ENCODE measurements at regions not wholly inside any gene's neighbourhood (a gene's known extent, or its start where the extent isn't known, plus 50 kb on each side); places are given as distances from the start of the nearest gene placed in this dataset.
A peak's percentile ranks its signal among the peaks of the same experiment; 100 is the strongest.
"Not testable (repeated sequence)": the region's sequence is repeated elsewhere in the genome, so short reads cannot be mapped to it uniquely, and the experiment has no call there.

DNA sequence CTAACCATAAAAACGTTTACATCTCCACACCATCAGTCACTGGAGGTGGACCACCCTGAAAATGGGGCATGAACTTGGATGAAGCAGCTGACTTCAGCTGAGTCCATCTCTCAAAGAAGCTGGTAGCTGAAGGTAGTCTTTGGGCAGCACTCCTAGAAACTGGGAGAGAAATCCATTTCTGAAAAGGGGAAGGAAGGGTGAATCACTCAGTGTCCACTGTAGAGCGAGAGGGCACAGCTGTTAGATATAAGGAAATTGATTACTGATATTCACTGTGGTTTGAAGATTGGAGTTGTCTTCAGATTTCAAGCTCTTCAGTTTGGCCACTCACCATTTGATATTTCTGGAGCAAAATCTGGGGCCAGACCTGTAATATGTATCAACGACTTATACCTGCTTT is 499.0 kb upstream of the UBE2E2 start:
- no peak overlapping the region for H3K4me3 ChIP-seq (ENCODE audit: low read length in 2 of 2)
- no peak overlapping the region for H2BK15ac ChIP-seq (ENCODE audit: low read length)
- H2BK120ac ChIP-seq (ENCODE audit: low read depth, low read length) = no peak overlapping the region
- H4K8ac ChIP-seq (ENCODE audit: low read depth, low read length) = no peak overlapping the region
- no peak overlapping the region for H3K14ac ChIP-seq (ENCODE audit: low read length)
- H2AK5ac ChIP-seq (ENCODE audit: low read depth, low read length) = no peak overlapping the region
- no peak overlapping the region for H3K27ac ChIP-seq (replicated peaks; ENCODE audit: low read length)
- H3K23ac ChIP-seq (ENCODE audit: low read depth, low read length, poor library complexity) = no peak overlapping the region
- H3K36me3 ChIP-seq (replicated peaks in 1 of 2; ENCODE audit: control insufficient read depth in 2 of 2, insufficient read depth in 2 of 2, low read length in 2 of 2) = no peaks in the 10 kb centered on the region
- no peak overlapping the region for H3K4me2 ChIP-seq (ENCODE audit: insufficient read depth, low read length, poor library complexity, severe bottlenecking)
- WGBS, 2 donors (ENCODE audit: extremely low coverage in 2 of 2, insufficient read length in 2 of 2, insufficient replicate concordance in 1 of 2) = no CpG with 5 or more reads among the region's 3 CpGs
- no peaks in the 10 kb centered on the region for H3K27me3 ChIP-seq (ENCODE audit: control insufficient read depth in 3 of 3, insufficient read depth in 3 of 3, low read depth in 1 of 3, low read length in 3 of 3)
- H3K79me1 ChIP-seq (ENCODE audit: low read depth, low read length) = no peaks in the 10 kb centered on the region
- no peak overlapping the region for H2BK12ac ChIP-seq (ENCODE audit: low read length)
- no peak for DNase-seq (ENCODE audit: low spot score)
- H3K18ac ChIP-seq (ENCODE audit: low read length) = no peak overlapping the region
- H4K91ac ChIP-seq (ENCODE audit: low read depth, low read length, poor library complexity) = no peak overlapping the region
- no peak overlapping the region for H2BK5ac ChIP-seq (ENCODE audit: low read length)
- H3K4me1 ChIP-seq (ENCODE audit: control insufficient read depth in 2 of 2, insufficient read depth in 1 of 2, low read depth in 1 of 2, low read length in 2 of 2) = no peaks in the 10 kb centered on the region
- H3K9me3 ChIP-seq (replicated peaks in 1 of 2; ENCODE audit: control insufficient read depth in 2 of 2, insufficient read depth in 1 of 2, low read depth in 1 of 2, low read length in 2 of 2) = peaks cover 0 to 4% of the 10 kb centered on the region in 2 donors
- no peak overlapping the region for H3K9ac ChIP-seq (ENCODE audit: low read depth, low read length, poor library complexity)
- no peak overlapping the region for H3K4ac ChIP-seq (ENCODE audit: low read length)
- H2AFZ ChIP-seq (ENCODE audit: low read length) = no peak overlapping the region

DNA sequence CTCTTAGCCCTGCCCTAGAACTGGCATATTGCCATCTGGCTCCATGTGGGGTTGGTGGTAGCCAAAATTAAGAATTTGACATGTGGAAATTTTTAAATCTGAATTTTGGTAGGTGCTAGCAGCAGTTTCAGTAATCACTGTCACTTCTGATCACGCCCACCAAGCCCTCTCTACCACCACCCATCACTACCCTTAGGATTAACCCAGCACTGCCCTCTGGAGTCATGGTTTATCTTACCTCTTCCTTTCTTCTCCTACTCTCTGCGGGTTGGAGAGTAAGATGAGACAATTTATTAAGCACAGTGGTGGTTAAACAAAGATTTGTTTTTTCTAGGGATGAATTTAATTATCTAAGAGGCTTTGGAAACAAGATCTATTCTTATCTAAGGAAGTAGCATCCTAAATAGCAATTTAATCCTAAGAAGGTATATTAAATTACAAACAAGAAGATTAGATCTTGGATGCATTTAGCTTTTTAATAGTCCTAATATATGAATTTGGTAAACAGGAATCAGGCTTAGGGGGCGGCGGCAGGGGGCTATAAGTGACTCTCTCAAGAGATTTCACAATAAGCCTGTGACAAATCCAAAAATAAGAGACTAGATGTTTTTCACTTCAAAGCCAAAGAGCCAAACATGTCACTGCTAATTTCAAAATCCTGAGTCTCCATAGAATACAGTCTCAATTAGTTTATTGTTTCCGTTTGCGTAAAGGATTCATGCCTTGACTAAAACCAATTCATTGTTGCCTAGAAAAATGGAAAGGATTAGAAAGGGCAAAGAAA is 498.4 kb upstream of the UBE2E2 start:
- H3K9me3 ChIP-seq (replicated peaks in 1 of 2; ENCODE audit: control insufficient read depth in 2 of 2, insufficient read depth in 1 of 2, low read depth in 1 of 2, low read length in 2 of 2) = peaks cover 0 to 4% of the 10 kb centered on the region in 2 donors
- H3K18ac ChIP-seq (ENCODE audit: low read length) = no peak overlapping the region
- no peak overlapping the region for H2AFZ ChIP-seq (ENCODE audit: low read length)
- no peaks in the 10 kb centered on the region for H3K36me3 ChIP-seq (replicated peaks in 1 of 2; ENCODE audit: control insufficient read depth in 2 of 2, insufficient read depth in 2 of 2, low read length in 2 of 2)
- H3K23ac ChIP-seq (ENCODE audit: low read depth, low read length, poor library complexity) = no peak overlapping the region
- H2BK5ac ChIP-seq (ENCODE audit: low read length) = no peak overlapping the region
- no peaks in the 10 kb centered on the region for H3K79me1 ChIP-seq (ENCODE audit: low read depth, low read length)
- no peaks in the 10 kb centered on the region for H3K27me3 ChIP-seq (ENCODE audit: control insufficient read depth in 3 of 3, insufficient read depth in 3 of 3, low read depth in 1 of 3, low read length in 3 of 3)
- no peak overlapping the region for H2BK15ac ChIP-seq (ENCODE audit: low read length)
- no peak overlapping the region for H3K4me3 ChIP-seq (ENCODE audit: low read length in 2 of 2)
- H3K27ac ChIP-seq (replicated peaks; ENCODE audit: low read length) = no peak overlapping the region
- no peak overlapping the region for H2BK12ac ChIP-seq (ENCODE audit: low read length)
- H3K14ac ChIP-seq (ENCODE audit: low read length) = no peak overlapping the region
- no CpG with 5 or more reads among the region's 6 CpGs for WGBS, 2 donors (ENCODE audit: extremely low coverage in 2 of 2, insufficient read length in 2 of 2, insufficient replicate concordance in 1 of 2)
- no peak overlapping the region for H3K4me2 ChIP-seq (ENCODE audit: insufficient read depth, low read length, poor library complexity, severe bottlenecking)
- no peak overlapping the region for H4K8ac ChIP-seq (ENCODE audit: low read depth, low read length)
- no peak overlapping the region for H2BK120ac ChIP-seq (ENCODE audit: low read depth, low read length)
- H3K9ac ChIP-seq (ENCODE audit: low read depth, low read length, poor library complexity) = no peak overlapping the region
- no peak overlapping the region for H2AK5ac ChIP-seq (ENCODE audit: low read depth, low read length)
- no peaks in the 10 kb centered on the region for H3K4me1 ChIP-seq (ENCODE audit: control insufficient read depth in 2 of 2, insufficient read depth in 1 of 2, low read depth in 1 of 2, low read length in 2 of 2)
- no peak overlapping the region for H3K4ac ChIP-seq (ENCODE audit: low read length)
- no peak for DNase-seq (ENCODE audit: low spot score)
- H4K91ac ChIP-seq (ENCODE audit: low read depth, low read length, poor library complexity) = no peak overlapping the region

DNA sequence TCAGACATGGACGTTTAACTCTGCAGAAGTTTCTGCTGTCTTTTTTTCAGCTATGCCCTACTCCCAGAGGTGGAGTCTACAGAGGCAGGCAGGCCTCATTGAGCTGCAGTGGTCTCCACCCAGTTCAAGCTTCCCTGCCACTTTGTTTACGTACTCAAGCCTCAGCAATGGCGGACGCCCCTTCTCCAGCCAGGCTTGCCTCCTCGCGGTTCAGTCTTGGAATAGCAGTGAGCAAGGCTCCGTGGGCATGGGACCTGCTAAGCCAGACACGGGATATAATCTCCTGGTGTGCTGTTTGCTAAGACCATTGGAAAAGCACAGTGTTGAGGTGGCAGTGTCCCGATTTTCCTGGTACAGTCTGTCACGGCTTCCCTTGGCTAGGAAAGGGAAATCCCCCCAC is 496.2 kb upstream of the UBE2E2 start:
- H3K27me3 ChIP-seq (ENCODE audit: control insufficient read depth in 3 of 3, insufficient read depth in 3 of 3, low read depth in 1 of 3, low read length in 3 of 3); H3K4me3 ChIP-seq (ENCODE audit: low read length in 2 of 2); H2BK5ac ChIP-seq (ENCODE audit: low read length); H3K27ac ChIP-seq (replicated peaks; ENCODE audit: low read length); H4K91ac ChIP-seq (ENCODE audit: low read depth, low read length, poor library complexity); H3K4ac ChIP-seq (ENCODE audit: low read length); H2AK5ac ChIP-seq (ENCODE audit: low read depth, low read length); H3K18ac ChIP-seq (ENCODE audit: low read length); H2BK120ac ChIP-seq (ENCODE audit: low read depth, low read length); H3K36me3 ChIP-seq (replicated peaks in 1 of 2; ENCODE audit: control insufficient read depth in 2 of 2, insufficient read depth in 2 of 2, low read length in 2 of 2); H3K23ac ChIP-seq (ENCODE audit: low read depth, low read length, poor library complexity); H2AFZ ChIP-seq (ENCODE audit: low read length); H3K4me2 ChIP-seq (ENCODE audit: insufficient read depth, low read length, poor library complexity, severe bottlenecking); H3K9me3 ChIP-seq (replicated peaks in 1 of 2; ENCODE audit: control insufficient read depth in 2 of 2, insufficient read depth in 1 of 2, low read depth in 1 of 2, low read length in 2 of 2); H3K79me1 ChIP-seq (ENCODE audit: low read depth, low read length); H3K4me1 ChIP-seq (ENCODE audit: control insufficient read depth in 2 of 2, insufficient read depth in 1 of 2, low read depth in 1 of 2, low read length in 2 of 2); DNase-seq (ENCODE audit: low spot score); H2BK12ac ChIP-seq (ENCODE audit: low read length); H4K8ac ChIP-seq (ENCODE audit: low read depth, low read length); H3K14ac ChIP-seq (ENCODE audit: low read length); H3K9ac ChIP-seq (ENCODE audit: low read depth, low read length, poor library complexity): not testable (repeated sequence)
- H2BK15ac ChIP-seq (ENCODE audit: low read length) = peak overlapping the region; percentile 75
- no CpG with 5 or more reads among the region's 10 CpGs for WGBS, 2 donors (ENCODE audit: extremely low coverage in 2 of 2, insufficient read length in 2 of 2, insufficient replicate concordance in 1 of 2)

DNA sequence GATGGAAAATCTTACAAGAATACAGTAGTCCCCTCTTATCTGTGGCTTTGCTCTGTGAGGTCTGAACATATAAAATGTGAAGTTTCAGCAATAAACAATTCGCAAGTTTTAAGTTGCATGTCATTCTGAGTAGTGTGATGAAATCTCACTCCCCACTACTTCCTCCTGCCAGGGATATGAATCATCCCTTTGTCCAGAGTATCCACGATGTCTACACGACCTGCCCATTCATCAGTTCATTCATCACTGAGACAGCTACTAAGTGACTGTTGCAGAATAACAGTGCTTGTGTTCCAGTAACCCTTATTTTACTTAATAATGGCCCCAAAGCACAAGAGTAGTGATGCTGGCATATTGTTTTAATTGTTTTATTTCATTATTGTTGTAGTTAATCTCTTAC is 489.2 kb upstream of the UBE2E2 start:
- no peak overlapping the region for H3K23ac ChIP-seq (ENCODE audit: low read depth, low read length, poor library complexity)
- H3K9ac ChIP-seq (ENCODE audit: low read depth, low read length, poor library complexity) = no peak overlapping the region
- no peaks in the 10 kb centered on the region for H3K36me3 ChIP-seq (replicated peaks in 1 of 2; ENCODE audit: control insufficient read depth in 2 of 2, insufficient read depth in 2 of 2, low read length in 2 of 2)
- no peak overlapping the region for H2AFZ ChIP-seq (ENCODE audit: low read length)
- no peak overlapping the region for H3K4me2 ChIP-seq (ENCODE audit: insufficient read depth, low read length, poor library complexity, severe bottlenecking)
- H3K9me3 ChIP-seq (replicated peaks in 1 of 2; ENCODE audit: control insufficient read depth in 2 of 2, insufficient read depth in 1 of 2, low read depth in 1 of 2, low read length in 2 of 2) = no peaks in the 10 kb centered on the region
- H3K27ac ChIP-seq (replicated peaks; ENCODE audit: low read length) = no peak overlapping the region
- H2BK12ac ChIP-seq (ENCODE audit: low read length) = no peak overlapping the region
- H4K91ac ChIP-seq (ENCODE audit: low read depth, low read length, poor library complexity) = no peak overlapping the region
- no peak overlapping the region for H3K4ac ChIP-seq (ENCODE audit: low read length)
- H2BK5ac ChIP-seq (ENCODE audit: low read length) = no peak overlapping the region
- no peak overlapping the region for H2BK15ac ChIP-seq (ENCODE audit: low read length)
- H3K14ac ChIP-seq (ENCODE audit: low read length) = no peak overlapping the region
- H2AK5ac ChIP-seq (ENCODE audit: low read depth, low read length) = no peak overlapping the region
- DNase-seq (ENCODE audit: low spot score) = no peak
- H4K8ac ChIP-seq (ENCODE audit: low read depth, low read length) = no peak overlapping the region
- H3K4me3 ChIP-seq (ENCODE audit: low read length in 2 of 2) = no peak overlapping the region
- WGBS, 2 donors (ENCODE audit: extremely low coverage in 2 of 2, insufficient read length in 2 of 2, insufficient replicate concordance in 1 of 2) = no CpG with 5 or more reads among the region's 3 CpGs
- H3K4me1 ChIP-seq (ENCODE audit: control insufficient read depth in 2 of 2, insufficient read depth in 1 of 2, low read depth in 1 of 2, low read length in 2 of 2) = no peaks in the 10 kb centered on the region
- no peak overlapping the region for H2BK120ac ChIP-seq (ENCODE audit: low read depth, low read length)
- H3K18ac ChIP-seq (ENCODE audit: low read length) = no peak overlapping the region
- H3K27me3 ChIP-seq (ENCODE audit: control insufficient read depth in 3 of 3, insufficient read depth in 3 of 3, low read depth in 1 of 3, low read length in 3 of 3) = no peaks in the 10 kb centered on the region
- H3K79me1 ChIP-seq (ENCODE audit: low read depth, low read length) = no peaks in the 10 kb centered on the region
